Lower lobe of right lung (tissue), 2 donors: ENCODE measurements at regions not wholly inside any gene's neighbourhood (a gene's known extent, or its start where the extent isn't known, plus 50 kb on each side); places are given as distances from the start of the nearest gene placed in this dataset.
"Not testable (repeated sequence)": the region's sequence is repeated elsewhere in the genome, so short reads cannot be mapped to it uniquely, and the experiment has no call there.

Source experiments
- ATAC-seq, 2 donors: fragments of 200-7000 bp; cut with Tn5 transposase; one replicate each; pipeline ENCODE4 v1.9.1; 2020 to 2022; ENCODE audit warnings: mild to moderate bottlenecking in 2 of 2, moderate library complexity in 2 of 2
- DNase-seq: peaks from one replicate; pipeline ENCODE4 v3.0.0-alpha.2; 2020
- H3K27ac ChIP-seq: fragments of 200-600 bp; one replicate; pipeline ENCODE4 v1.8.0; 2022
- H3K27me3 ChIP-seq: fragments of 200-600 bp; one replicate; pipeline ENCODE4 v1.8.0; 2022; ENCODE audit warnings: low read depth
- H3K36me3 ChIP-seq: fragments of 200-600 bp; one replicate; pipeline ENCODE4 v1.8.0; 2022; ENCODE audit warnings: mild to moderate bottlenecking
- H3K4me1 ChIP-seq: fragments of 200-600 bp; one replicate; pipeline ENCODE4 v1.8.0; 2022
- H3K4me3 ChIP-seq: fragments of 200-600 bp; one replicate; pipeline ENCODE4 v1.8.0; 2022; ENCODE audit warnings: mild to moderate bottlenecking
- H3K9me3 ChIP-seq: fragments of 200-600 bp; one replicate; pipeline ENCODE4 v1.8.0; 2022
- CTCF ChIP-seq: fragments of 200-600 bp; IDR thresholded peaks from one replicate; pipeline ENCODE4 v1.8.0; 2022; ENCODE audit warnings: antibody characterized with exemption, mild to moderate bottlenecking
- intact Hi-C: fragments of 100-400 bp; cut with DNase I; formaldehyde crosslinking; loops from one replicate; pipeline ENCODE4 v1.11.0; 2022
- donor health status: DM: no; HTN: yes; CAD: no; lungs with severe emphysema.

GRCh38 chr5:33092719-33093118 is 348.0 kb upstream of the TARS1 start:
- H3K9me3 ChIP-seq = no peaks in the 10 kb centered on the region
- DNase-seq = no peak
- no peak overlapping the region for H3K4me3 ChIP-seq
- peak in 1 of 2 donors; percentile 39 for ATAC-seq
- no peak overlapping the region for H3K27ac ChIP-seq
- no peaks in the 10 kb centered on the region for H3K4me1 ChIP-seq
- no peaks in the 10 kb centered on the region for H3K27me3 ChIP-seq
- no peak for TF ChIP-seq CTCF
- intact Hi-C loops = no loop called here
- H3K36me3 ChIP-seq = no peaks in the 10 kb centered on the region

- Histone ChIP-seq H3K4me3 (no peak overlapping the region), H3K27me3 (no peaks in the 10 kb centered on the region), H3K9me3 (peaks cover 17% of the 10 kb centered on the region), H3K4me1 (no peaks in the 10 kb centered on the region), H3K36me3 (no peaks in the 10 kb centered on the region), H3K27ac (no peak overlapping the region)
- no peak for TF ChIP-seq CTCF
- no peak for DNase-seq
- ATAC-seq = no peak
- intact Hi-C loops = no loop called here
Measured at GRCh38 chr5:33102551-33102950, 338.2 kb upstream of the TARS1 start.

- intact Hi-C loops = no loop called here
- no peaks in the 10 kb centered on the region for H3K4me1 ChIP-seq
- DNase-seq (no peak), ATAC-seq (no peak)
- no peaks in the 10 kb centered on the region for H3K36me3 ChIP-seq
- H3K9me3 ChIP-seq = peaks cover 17% of the 10 kb centered on the region
- no peaks in the 10 kb centered on the region for H3K27me3 ChIP-seq
- H3K4me3 ChIP-seq = no peak overlapping the region
- TF ChIP-seq CTCF = no peak
- H3K27ac ChIP-seq = no peak overlapping the region
Measured at GRCh38 chr5:33105521-33105941, 335.2 kb upstream of the TARS1 start.

- DNase-seq, H3K4me3 ChIP-seq, H3K27ac ChIP-seq, H3K9me3 ChIP-seq, ATAC-seq, H3K36me3 ChIP-seq, H3K4me1 ChIP-seq, intact Hi-C loops, H3K27me3 ChIP-seq: not testable (repeated sequence)
Measured at GRCh38 chr5:33110496-33110895, 330.3 kb upstream of the TARS1 start.

- no peak overlapping the region for H3K27ac ChIP-seq
Measured at GRCh38 chr5:33114361-33114760, 326.4 kb upstream of the TARS1 start.

GRCh38 chr5:33115467-33115866 is 325.3 kb upstream of the TARS1 start:
- no peak for TF ChIP-seq CTCF
- no peak for ATAC-seq
- no peaks in the 10 kb centered on the region for H3K4me1 ChIP-seq
- DNase-seq = no peak
- H3K4me3 ChIP-seq = no peak overlapping the region
- intact Hi-C loops = no loop called here
- H3K36me3 ChIP-seq = no peaks in the 10 kb centered on the region
- H3K27ac ChIP-seq = no peak overlapping the region
- no peaks in the 10 kb centered on the region for H3K27me3 ChIP-seq
- H3K9me3 ChIP-seq = no peaks in the 10 kb centered on the region

More at GRCh38 chr5:33114361-33114760, 326.4 kb upstream of the TARS1 start:
- no peak for TF ChIP-seq CTCF
- intact Hi-C loops = no loop called here
- Histone ChIP-seq H3K9me3 (no peaks in the 10 kb centered on the region), H3K27me3 (no peaks in the 10 kb centered on the region), H3K4me1 (no peaks in the 10 kb centered on the region), H3K36me3 (no peaks in the 10 kb centered on the region), H3K4me3 (no peak overlapping the region)
- no peak for ATAC-seq
- no peak for DNase-seq
